Activated CD8-positive, alpha-beta memory T cell treated with anti-CD3 and anti-CD28 coated beads, Interleukin-2, amount 10 ng/mL, durations not matched to agents 7 days and 5 days (primary cell): ENCODE measurements at regions not wholly inside any gene's neighbourhood (a gene's known extent, or its start where the extent isn't known, plus 50 kb on each side); places are given as distances from the start of the nearest gene placed in this dataset.

Source experiments
- ATAC-seq: fragments of 150-1000 bp; cut with Tn5 transposase; one replicate; pipeline ENCODE4 v1.10.0; 2021; ENCODE audit warnings: moderate library complexity
- CTCF ChIA-PET: fragments of 350-600 bp; sonication (Branson Sonifier 250); formaldehyde crosslinking; loops from one replicate; lab custom pipeline; 2021; ENCODE audit warnings: antibody characterized with exemption; lab: Charles Lee
- DNase-seq: peaks from one replicate; pipeline ENCODE4 v3.0.0-alpha.2; 2020
- H3K27ac Mint-ChIP-seq: one replicate; pipeline ENCODE4 v1.8.0; 2021; ENCODE audit warnings: mild to moderate bottlenecking, mixed read lengths
- H3K27me3 Mint-ChIP-seq: one replicate; pipeline ENCODE4 v1.8.0; 2021; ENCODE audit warnings: mixed read lengths
- H3K36me3 Mint-ChIP-seq: one replicate; pipeline ENCODE4 v1.8.0; 2021; ENCODE audit warnings: mild to moderate bottlenecking, mixed read lengths
- H3K4me1 Mint-ChIP-seq: one replicate; pipeline ENCODE4 v1.8.0; 2021; ENCODE audit warnings: mixed read lengths
- H3K4me3 Mint-ChIP-seq: one replicate; pipeline ENCODE4 v1.8.0; 2021; ENCODE audit warnings: mild to moderate bottlenecking, moderate library complexity, mixed read lengths
- H3K9me3 Mint-ChIP-seq: one replicate; pipeline ENCODE4 v1.8.0; 2022; ENCODE audit warnings: low read depth, mixed read lengths

DNA sequence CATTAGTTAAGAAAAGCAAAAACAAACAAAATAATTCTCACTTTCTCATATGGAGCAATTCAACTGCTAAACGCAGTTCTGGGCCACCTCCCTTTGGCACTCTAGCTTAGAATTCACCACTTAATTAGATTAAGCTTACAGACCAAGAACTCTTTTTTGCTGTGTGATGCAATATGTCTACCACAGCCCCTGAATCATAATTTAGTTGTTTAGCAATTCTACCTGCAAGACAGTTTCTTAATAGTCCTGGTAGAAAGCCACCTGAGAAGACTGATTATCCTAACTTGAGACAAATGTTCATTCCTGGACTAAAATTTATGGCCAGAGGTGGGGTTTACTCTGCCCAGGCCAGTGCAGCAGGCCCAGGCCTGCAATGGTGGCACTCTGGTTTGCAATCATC is 205.9 kb downstream of the HS3ST3A1 start:
- DNase-seq = no peak
- Mint-ChIP-seq H3K27ac (no peak overlapping the region), H3K36me3 (no peaks in the 10 kb centered on the region), H3K4me3 (no peak overlapping the region), H3K27me3 (no peaks in the 10 kb centered on the region), H3K4me1 (no peaks in the 10 kb centered on the region), H3K9me3 (no peaks in the 10 kb centered on the region)
- CTCF ChIA-PET = no interaction called here
- no peak for ATAC-seq

DNA sequence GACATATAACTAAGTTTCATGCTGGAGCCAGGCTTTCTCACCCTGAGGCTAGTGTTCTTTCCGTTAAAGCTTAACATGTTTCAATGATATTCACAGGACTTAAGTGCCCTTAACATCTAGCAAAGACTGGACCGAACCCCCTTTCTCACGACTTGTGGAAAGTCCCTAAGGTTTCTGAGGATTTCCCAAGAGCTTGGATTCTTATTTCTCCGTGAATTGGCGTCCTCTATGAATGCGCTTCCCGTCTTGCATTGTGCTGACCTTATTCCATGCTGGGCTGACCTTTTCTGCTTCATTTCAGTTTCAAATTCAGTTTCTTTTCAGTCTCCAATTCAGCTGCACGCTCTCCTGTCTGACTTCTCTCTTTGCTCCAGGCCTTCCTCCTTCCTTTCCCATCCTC is 206.4 kb downstream of the HS3ST3A1 start:
- ATAC-seq = no peak
- Mint-ChIP-seq H3K27me3 (no peaks in the 10 kb centered on the region), H3K36me3 (no peaks in the 10 kb centered on the region)

DNA sequence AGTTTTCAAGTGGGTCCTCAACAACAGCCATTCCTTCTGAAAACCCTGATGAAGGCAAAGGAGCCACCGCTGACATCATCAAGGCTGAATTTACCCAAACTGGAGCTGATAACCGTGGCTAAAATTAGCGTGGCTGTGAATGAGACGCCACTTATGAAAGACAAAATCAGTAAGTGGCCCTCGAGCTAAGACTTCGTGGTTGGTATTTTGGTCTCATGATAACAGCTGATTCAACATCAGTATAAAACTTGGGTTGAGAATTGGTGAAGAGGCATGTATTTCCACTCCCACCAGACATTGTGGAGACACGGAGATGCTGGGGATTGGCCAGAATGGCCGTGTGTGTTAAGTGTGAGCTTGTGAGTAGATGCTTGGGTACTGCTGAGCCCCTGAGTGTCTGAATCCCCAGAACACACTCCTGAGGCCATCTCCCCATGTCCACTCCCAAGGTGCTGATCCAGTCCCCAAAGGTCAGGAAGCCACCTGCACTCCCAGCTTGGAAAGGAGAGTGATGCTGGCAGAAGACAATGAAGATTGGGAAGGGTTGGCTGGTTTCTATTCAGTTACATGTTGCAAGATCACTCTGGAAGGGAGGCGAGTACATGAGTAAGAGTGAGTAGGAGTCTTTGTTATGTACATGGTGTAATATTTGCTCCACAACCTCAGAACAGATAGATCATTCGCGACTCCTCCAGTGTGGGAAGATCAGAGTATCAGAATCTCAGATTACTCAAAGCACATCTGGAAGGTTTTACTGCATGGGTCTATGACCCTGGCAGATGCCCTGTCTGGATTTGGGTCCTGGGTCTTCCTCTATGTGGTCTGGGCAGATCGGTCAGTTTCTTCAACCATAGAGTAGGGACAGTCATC is 207.7 kb downstream of the HS3ST3A1 start:
- ATAC-seq (no peak), DNase-seq (no peak)
- no peaks in the 10 kb centered on the region for H3K27me3 Mint-ChIP-seq
- H3K9me3 Mint-ChIP-seq = no peaks in the 10 kb centered on the region
- H3K27ac Mint-ChIP-seq = no peak overlapping the region
- no peaks in the 10 kb centered on the region for H3K4me1 Mint-ChIP-seq
- H3K4me3 Mint-ChIP-seq = no peak overlapping the region
- CTCF ChIA-PET = no interaction called here
- no peaks in the 10 kb centered on the region for H3K36me3 Mint-ChIP-seq

More for the DNA sequence above, 206.4 kb downstream of the HS3ST3A1 start:
- no peaks in the 10 kb centered on the region for H3K4me1 Mint-ChIP-seq
- CTCF ChIA-PET = no interaction called here
- H3K27ac Mint-ChIP-seq = no peak overlapping the region
- H3K9me3 Mint-ChIP-seq = no peaks in the 10 kb centered on the region
- DNase-seq = no peak
- H3K4me3 Mint-ChIP-seq = no peak overlapping the region

DNA sequence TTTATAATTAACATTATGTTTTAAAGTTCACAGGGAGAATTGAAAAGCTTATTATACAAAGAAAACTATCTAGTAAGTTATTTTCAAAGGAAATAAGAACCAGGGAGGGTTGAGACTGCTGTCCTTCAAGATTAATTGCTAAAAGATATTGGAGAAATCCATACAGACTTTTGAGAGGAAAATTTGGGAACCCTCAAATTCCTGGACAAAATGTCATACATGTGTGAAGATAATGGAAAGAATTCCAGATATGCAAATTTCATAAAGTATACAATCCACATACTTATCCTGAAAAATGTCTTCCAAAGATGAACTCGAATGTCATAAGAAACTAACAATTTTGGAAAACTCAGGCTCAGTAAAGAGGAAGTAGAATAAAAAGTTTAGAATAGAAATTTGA is 213.8 kb downstream of the HS3ST3A1 start:
- no peaks in the 10 kb centered on the region for H3K4me1 Mint-ChIP-seq
- no peaks in the 10 kb centered on the region for H3K9me3 Mint-ChIP-seq
- no peak for ATAC-seq
- no peaks in the 10 kb centered on the region for H3K36me3 Mint-ChIP-seq
- no peak overlapping the region for H3K4me3 Mint-ChIP-seq
- no peak for DNase-seq
- CTCF ChIA-PET = no interaction called here
- H3K27me3 Mint-ChIP-seq = no peaks in the 10 kb centered on the region
- H3K27ac Mint-ChIP-seq = no peak overlapping the region

DNA sequence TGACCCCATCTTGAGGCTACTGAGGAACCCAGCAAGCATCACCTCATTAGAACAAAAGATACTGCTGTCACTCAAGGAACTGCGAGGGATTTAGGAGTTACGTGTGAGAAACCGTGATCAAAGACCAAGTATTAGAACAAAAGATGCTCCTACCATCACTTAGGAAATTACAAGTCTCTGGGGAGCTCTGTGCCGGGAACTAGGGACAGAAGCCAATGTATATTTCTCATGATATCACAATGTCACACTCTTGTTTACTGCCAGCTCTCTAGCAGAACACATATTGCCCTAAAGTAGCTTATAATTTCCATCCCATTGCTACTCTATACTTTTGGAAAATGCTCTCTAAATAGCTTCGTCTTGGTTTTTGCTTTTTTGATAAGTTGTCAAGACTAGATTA is 214.5 kb downstream of the HS3ST3A1 start:
- H3K27ac Mint-ChIP-seq = no peak overlapping the region
- H3K4me3 Mint-ChIP-seq = no peak overlapping the region
- H3K27me3 Mint-ChIP-seq = no peaks in the 10 kb centered on the region
- no peaks in the 10 kb centered on the region for H3K4me1 Mint-ChIP-seq
- H3K36me3 Mint-ChIP-seq = no peaks in the 10 kb centered on the region
- CTCF ChIA-PET = no interaction called here
- H3K9me3 Mint-ChIP-seq = no peaks in the 10 kb centered on the region
- ATAC-seq (no peak), DNase-seq (no peak)

DNA sequence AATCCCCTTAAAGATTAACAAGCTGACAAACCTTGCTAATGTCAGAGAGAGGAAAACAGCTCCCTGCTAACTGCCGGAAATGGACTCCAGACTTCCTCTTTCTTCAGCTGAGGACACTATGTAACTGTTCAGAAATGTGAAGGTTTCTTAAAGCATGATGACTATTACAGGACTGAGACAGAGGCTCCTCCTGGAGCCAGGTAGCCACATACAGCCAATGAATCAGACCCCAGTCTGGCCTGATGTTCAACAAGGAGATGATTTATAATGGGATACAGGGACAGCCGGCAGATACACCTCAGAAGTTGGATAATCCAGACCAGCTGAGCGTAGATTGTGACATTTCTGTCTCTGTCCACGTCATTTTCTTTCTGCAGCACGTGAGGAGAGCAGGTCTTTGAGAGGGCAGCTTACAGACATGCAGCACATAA is 216.2 kb downstream of the HS3ST3A1 start:
- DNase-seq = no peak
- Mint-ChIP-seq H3K4me3 (no peak overlapping the region), H3K27ac (no peak overlapping the region), H3K4me1 (no peaks in the 10 kb centered on the region), H3K27me3 (no peaks in the 10 kb centered on the region), H3K36me3 (no peaks in the 10 kb centered on the region), H3K9me3 (no peaks in the 10 kb centered on the region)
- CTCF ChIA-PET = no interaction called here
- no peak for ATAC-seq

DNA sequence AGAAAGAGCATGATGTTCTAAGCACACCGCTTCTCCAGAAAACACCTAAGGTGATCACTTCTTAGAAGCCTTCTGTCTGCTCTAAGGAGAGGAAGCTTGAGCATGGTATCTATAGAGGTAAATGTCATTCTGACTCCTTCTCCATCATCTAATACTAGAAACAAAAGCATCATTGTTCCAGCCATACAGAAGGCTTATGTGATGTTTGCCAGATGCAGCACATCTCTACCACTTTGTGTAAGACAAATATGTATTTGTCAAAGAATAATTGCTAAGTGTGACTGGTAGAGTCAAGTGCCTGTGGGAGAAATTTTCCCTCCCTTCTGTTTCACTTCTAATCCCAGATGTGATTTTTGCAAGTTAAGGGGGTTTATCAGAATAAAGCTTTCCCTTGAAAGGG is 217.1 kb downstream of the HS3ST3A1 start:
- no peak for DNase-seq
- no peaks in the 10 kb centered on the region for H3K27me3 Mint-ChIP-seq
- CTCF ChIA-PET = no interaction called here
- no peak for ATAC-seq
- no peaks in the 10 kb centered on the region for H3K9me3 Mint-ChIP-seq
- H3K36me3 Mint-ChIP-seq = no peaks in the 10 kb centered on the region
- H3K4me1 Mint-ChIP-seq = no peaks in the 10 kb centered on the region
- H3K4me3 Mint-ChIP-seq = no peak overlapping the region
- no peak overlapping the region for H3K27ac Mint-ChIP-seq

DNA sequence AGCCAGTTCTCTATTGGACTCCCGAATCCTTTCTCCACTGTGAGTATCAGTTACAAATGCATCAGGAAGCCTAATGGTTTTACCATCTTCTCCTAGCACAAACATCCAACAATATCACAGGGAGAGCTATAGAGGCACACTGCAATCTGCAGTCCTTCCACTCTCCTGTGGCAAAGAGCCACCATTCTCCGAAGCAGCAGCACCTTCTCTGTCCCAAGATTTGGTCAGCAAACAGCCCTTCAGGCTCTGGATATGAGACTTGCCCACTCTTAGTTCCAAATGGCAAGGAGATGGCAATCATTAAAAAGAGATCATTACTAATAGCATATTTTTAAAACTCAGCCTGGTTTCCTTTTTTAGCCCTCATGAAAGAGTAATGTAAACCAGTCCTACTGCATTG is 223.4 kb downstream of the HS3ST3A1 start:
- no peaks in the 10 kb centered on the region for H3K27me3 Mint-ChIP-seq
- no peaks in the 10 kb centered on the region for H3K36me3 Mint-ChIP-seq
- DNase-seq = no peak
- no peak for ATAC-seq
- H3K4me1 Mint-ChIP-seq = no peaks in the 10 kb centered on the region
- CTCF ChIA-PET = no interaction called here
- no peak overlapping the region for H3K4me3 Mint-ChIP-seq
- H3K27ac Mint-ChIP-seq = no peak overlapping the region
- H3K9me3 Mint-ChIP-seq = no peaks in the 10 kb centered on the region

DNA sequence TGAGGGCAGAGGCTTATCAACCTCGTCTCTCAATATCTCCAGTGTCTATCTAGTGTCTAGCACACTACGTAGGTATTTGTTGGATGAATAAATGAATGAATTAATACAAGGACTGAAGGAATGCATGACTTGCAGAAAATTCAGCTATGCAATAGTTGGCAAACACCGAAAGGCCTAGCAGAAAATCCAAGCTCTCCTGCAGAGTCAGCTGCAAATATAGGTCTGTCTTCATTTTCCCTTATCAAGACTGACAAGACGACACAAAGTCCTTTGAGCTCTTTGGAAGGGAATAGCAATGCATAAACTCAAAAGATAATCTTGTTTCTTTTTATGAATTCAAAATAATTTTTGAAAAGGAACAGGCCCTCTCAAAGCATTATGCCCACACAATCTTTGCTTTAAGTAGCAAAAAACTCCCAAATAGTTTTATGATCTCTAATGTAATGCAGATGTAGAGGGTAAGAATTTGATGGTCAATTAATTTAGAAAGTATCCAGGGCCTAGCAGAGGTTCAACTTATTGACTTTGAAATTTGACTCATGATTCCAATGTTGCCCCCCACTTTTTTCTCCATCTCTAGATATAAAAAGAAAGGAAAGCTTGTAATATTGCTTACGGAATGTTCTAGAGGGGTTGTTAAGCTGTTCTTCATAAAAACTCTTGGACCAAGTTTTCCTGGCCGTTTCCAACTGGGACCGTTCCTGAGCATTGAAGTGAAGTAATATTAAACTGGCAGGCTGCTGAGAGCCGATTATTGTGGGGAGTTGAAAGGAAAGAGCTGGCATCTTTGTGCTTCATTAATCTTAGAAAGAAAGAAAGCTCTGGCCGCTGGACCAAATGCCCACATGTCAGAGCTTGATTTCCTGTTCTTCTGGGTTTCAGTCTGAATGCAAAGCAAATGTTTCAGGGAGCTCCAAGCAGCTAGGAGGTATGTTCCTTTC is 227.3 kb downstream of the HS3ST3A1 start:
- Mint-ChIP-seq H3K27me3 (no peaks in the 10 kb centered on the region), H3K36me3 (no peaks in the 10 kb centered on the region), H3K4me1 (no peaks in the 10 kb centered on the region), H3K9me3 (no peaks in the 10 kb centered on the region), H3K27ac (no peak overlapping the region), H3K4me3 (no peak overlapping the region)
- CTCF ChIA-PET = no interaction called here
- no peak for DNase-seq
- ATAC-seq = no peak

DNA sequence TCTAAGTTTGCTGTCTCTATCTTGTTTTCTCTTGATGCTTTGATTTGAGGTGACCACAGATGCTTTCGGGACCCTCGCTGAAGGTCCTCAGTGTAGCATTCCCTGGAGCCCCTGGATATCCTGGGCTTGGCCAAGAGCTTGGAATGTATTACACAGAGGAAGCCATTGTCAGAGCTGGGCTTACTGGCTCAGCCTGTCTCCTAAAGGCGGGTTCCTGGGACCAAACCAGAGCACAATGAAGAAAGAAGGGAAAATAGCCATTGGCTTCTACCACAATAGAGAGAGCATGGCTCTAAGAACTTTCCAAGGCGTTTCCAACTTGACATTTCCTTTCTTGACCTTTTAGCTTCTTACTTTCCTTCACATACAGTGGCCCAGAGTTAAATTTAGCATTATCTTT is 229.3 kb downstream of the HS3ST3A1 start:
- Mint-ChIP-seq H3K27me3 (no peaks in the 10 kb centered on the region), H3K4me1 (no peaks in the 10 kb centered on the region), H3K36me3 (no peaks in the 10 kb centered on the region), H3K27ac (no peak overlapping the region), H3K4me3 (no peak overlapping the region), H3K9me3 (no peaks in the 10 kb centered on the region)
- ATAC-seq = no peak
- DNase-seq = no peak
- CTCF ChIA-PET = no interaction called here

DNA sequence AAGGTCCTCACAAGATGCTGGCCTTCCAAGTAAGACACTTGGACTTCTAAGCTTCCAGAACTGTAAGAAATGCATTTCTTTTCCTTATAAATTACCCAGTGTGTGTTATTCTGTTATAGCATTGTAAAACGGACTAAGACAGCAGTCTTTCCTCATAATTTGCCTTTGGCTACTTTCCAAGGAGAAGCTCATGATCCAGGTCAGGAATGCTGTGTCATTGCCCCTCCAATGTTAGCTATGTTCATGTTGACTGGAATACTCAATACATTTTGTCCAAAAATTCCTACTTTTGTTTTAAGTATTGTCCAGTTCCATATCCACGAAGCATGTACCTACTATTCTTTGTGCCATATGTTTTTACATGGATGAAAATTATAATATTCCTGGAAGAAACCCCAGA is 234.6 kb downstream of the HS3ST3A1 start:
- H3K36me3 Mint-ChIP-seq = no peaks in the 10 kb centered on the region

DNA sequence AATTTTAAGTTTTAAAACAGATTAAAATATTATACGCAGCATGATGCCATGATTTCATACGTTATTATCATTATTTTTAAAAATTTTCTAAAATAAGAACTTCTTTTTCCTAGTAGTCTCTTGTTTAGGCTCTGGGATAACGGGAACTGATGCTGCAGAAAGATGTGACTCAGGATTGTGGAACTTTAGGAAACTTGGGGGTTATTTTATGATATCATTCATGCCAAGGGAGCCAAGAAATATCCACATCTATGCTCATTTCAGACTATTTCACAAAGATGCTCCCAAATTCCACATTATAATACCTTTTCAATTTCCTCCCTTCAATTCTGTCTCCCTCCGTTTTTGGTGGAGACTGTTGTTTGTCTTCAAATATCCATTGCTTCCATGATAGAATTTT is 236.4 kb downstream of the HS3ST3A1 start:
- Mint-ChIP-seq H3K36me3 (no peaks in the 10 kb centered on the region), H3K27ac (no peak overlapping the region), H3K9me3 (no peaks in the 10 kb centered on the region), H3K4me3 (no peak overlapping the region), H3K4me1 (no peaks in the 10 kb centered on the region), H3K27me3 (no peaks in the 10 kb centered on the region)
- CTCF ChIA-PET = no interaction called here
- DNase-seq (no peak), ATAC-seq (no peak)

More for the DNA sequence above, 234.6 kb downstream of the HS3ST3A1 start:
- H3K9me3 Mint-ChIP-seq = no peaks in the 10 kb centered on the region
- H3K27me3 Mint-ChIP-seq = no peaks in the 10 kb centered on the region
- H3K4me1 Mint-ChIP-seq = no peaks in the 10 kb centered on the region
- CTCF ChIA-PET = no interaction called here
- H3K27ac Mint-ChIP-seq = no peak overlapping the region
- no peak for DNase-seq
- H3K4me3 Mint-ChIP-seq = no peak overlapping the region
- no peak for ATAC-seq

DNA sequence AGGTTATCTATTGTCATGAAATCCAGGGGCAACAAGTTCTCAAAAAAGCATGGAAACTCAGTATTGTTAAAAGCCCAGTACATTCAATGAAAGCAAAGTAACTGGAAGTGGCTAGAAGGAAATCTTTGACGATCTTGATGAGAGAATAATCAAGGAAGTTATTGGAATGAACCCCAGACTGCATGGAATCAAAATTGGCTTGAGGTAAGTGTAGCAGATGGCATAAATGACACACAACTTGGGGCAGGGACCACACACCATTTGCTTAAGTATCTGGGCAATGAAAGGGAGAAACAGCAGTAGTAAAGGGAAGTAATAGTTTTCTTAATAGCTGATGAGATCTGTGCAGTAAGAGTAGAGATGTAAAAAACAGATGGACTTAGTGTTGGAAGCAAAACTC is 238.0 kb downstream of the HS3ST3A1 start:
- H3K9me3 Mint-ChIP-seq = no peaks in the 10 kb centered on the region

More for the DNA sequence above, 238.0 kb downstream of the HS3ST3A1 start:
- H3K36me3 Mint-ChIP-seq = no peaks in the 10 kb centered on the region
- DNase-seq (no peak), ATAC-seq (no peak)
- no peak overlapping the region for H3K27ac Mint-ChIP-seq
- H3K4me3 Mint-ChIP-seq = no peak overlapping the region
- no peaks in the 10 kb centered on the region for H3K4me1 Mint-ChIP-seq
- CTCF ChIA-PET = no interaction called here
- H3K27me3 Mint-ChIP-seq = no peaks in the 10 kb centered on the region
